OCI-LY1 (cell line): ENCODE measurements at regions not wholly inside any gene's neighbourhood (a gene's known extent, or its start where the extent isn't known, plus 50 kb on each side); places are given as distances from the start of the nearest gene placed in this dataset.

Experiments
- H2AFZ ChIP-seq: fragments of 200-600 bp; sonication (generic), shearing (Covaris generic); 2 replicates; pipeline ENCODE4 v1.6.0; 2014; ENCODE audit warnings: antibody characterized with exemption, mild to moderate bottlenecking, low read length
- H3F3A ChIP-seq: fragments of 200-600 bp; sonication (generic), shearing (Covaris generic); 2 replicates; pipeline ENCODE4 v1.6.0; 2014; ENCODE audit warnings: mild to moderate bottlenecking, antibody characterized with exemption, low read length, moderate library complexity; ENCODE audit not compliant: insufficient read depth
- H3K27ac ChIP-seq: fragments of 200-600 bp; sonication (generic); 2 replicates; pipeline ENCODE4 v1.5.1; 2014; ENCODE audit warnings: low read length, mixed run types, mild to moderate bottlenecking, low read depth; ENCODE audit not compliant: poor library complexity, severe bottlenecking
- H3K27me3 ChIP-seq: fragments of 200-600 bp; sonication (generic); 2 replicates; pipeline ENCODE4 v1.6.0; 2014; ENCODE audit warnings: antibody characterized with exemption, mild to moderate bottlenecking, low read length, moderate library complexity; ENCODE audit not compliant: insufficient read depth
- H3K36me3 ChIP-seq: fragments of 200-600 bp; sonication (generic); 2 replicates; pipeline ENCODE4 v1.6.1; 2014; ENCODE audit warnings: mild to moderate bottlenecking, antibody characterized with exemption, low read length, moderate library complexity, mixed read lengths; ENCODE audit not compliant: insufficient read depth
- H3K4me1 ChIP-seq: fragments of 200-600 bp; sonication (generic); 2 replicates; pipeline ENCODE4 v1.5.1; 2014; ENCODE audit warnings: mild to moderate bottlenecking, low read length, moderate library complexity; ENCODE audit not compliant: insufficient read depth, severe bottlenecking
- H3K4me2 ChIP-seq: fragments of 200-600 bp; sonication (generic), shearing (Covaris generic); 2 replicates; pipeline ENCODE4 v1.6.1; 2014; ENCODE audit warnings: low read length
- H3K4me3 ChIP-seq: fragments of 200-600 bp; sonication (generic); 2 replicates; pipeline ENCODE4 v1.5.1; 2014; ENCODE audit warnings: low read length, low read depth, mild to moderate bottlenecking, mixed read lengths; ENCODE audit not compliant: poor library complexity, severe bottlenecking
- H3K79me2 ChIP-seq: fragments of 200-600 bp; shearing (Covaris generic); 2 replicates; pipeline ENCODE4 v1.6.1; 2016; ENCODE audit warnings: mixed run types, low read length, mixed read lengths; ENCODE audit not compliant: insufficient read depth
- H3K9ac ChIP-seq: fragments of 200-600 bp; sonication (generic), shearing (Covaris generic); 2 replicates; pipeline ENCODE4 v1.6.1; 2014; ENCODE audit warnings: mild to moderate bottlenecking, low read length, mixed read lengths
- H3K9me2 ChIP-seq: fragments of 200-600 bp; sonication (generic), shearing (Covaris generic); 2 replicates; pipeline ENCODE4 v1.6.1; 2014; ENCODE audit warnings: low read depth, mild to moderate bottlenecking, low read length, mixed read lengths
- H3K9me3 ChIP-seq: fragments of 200-600 bp; shearing (Covaris generic); 2 replicates; pipeline ENCODE4 v1.6.1; 2014; ENCODE audit warnings: low read length, mixed read lengths
- H4K20me1 ChIP-seq: fragments of 200-600 bp; sonication (generic), shearing (Covaris generic); 2 replicates; pipeline ENCODE4 v1.6.0; 2016; ENCODE audit warnings: mild to moderate bottlenecking, low read length; ENCODE audit not compliant: insufficient read depth
- EZH2 ChIP-seq: fragments of 200-600 bp; sonication (generic), shearing (Covaris generic); IDR thresholded peaks from 2 replicates; pipeline ENCODE4 v1.8.0; 2017; ENCODE audit warnings: borderline replicate concordance, mixed run types, mild to moderate bottlenecking, antibody characterized with exemption, low read length, moderate library complexity, mixed read lengths
- TF ChIP-seq, protein P1 (sequence below): fragments of 200-600 bp; sonication (generic), shearing (Covaris generic); IDR thresholded peaks from 2 replicates; pipeline ENCODE4 v1.5.1; 2017; ENCODE audit warnings: mild to moderate bottlenecking, antibody characterized with exemption, low read length, moderate library complexity, mixed read lengths

DNA sequence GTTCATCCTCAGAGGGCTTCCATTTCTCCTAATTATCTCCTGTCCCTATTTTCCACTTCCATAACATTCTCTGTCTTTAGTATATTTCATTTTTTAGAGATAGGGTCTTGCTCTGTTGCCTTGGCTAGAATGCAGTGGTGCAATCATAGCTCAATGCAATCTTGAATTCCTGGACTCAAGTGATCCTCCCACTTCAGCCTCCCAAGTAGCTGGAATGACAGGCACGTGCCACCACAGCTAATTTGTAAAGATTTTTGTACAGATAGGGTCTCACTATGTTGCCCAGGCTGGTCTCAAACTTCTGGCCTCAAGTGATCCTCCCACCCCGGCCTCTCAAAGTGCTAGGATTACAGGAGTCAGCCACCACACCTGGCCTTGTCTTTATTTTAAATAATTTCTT, 589.0 kb downstream of the ZEB2 start:
- no peaks in the 10 kb centered on the region for H3K4me1 ChIP-seq
- H3F3A ChIP-seq = no peaks in the 10 kb centered on the region
- no peaks in the 10 kb centered on the region for H4K20me1 ChIP-seq
- H2AFZ ChIP-seq = no peak overlapping the region
- no peaks in the 10 kb centered on the region for H3K79me2 ChIP-seq
- no peaks in the 10 kb centered on the region for H3K9me2 ChIP-seq
- H3K36me3 ChIP-seq = no peaks in the 10 kb centered on the region
- H3K27ac ChIP-seq = no peak overlapping the region
- no peak overlapping the region for H3K4me3 ChIP-seq
- no peaks in the 10 kb centered on the region for H3K27me3 ChIP-seq
- H3K4me2 ChIP-seq = no peak overlapping the region
- no peak for TF ChIP-seq EZH2
- TF ChIP-seq, protein P1, sequence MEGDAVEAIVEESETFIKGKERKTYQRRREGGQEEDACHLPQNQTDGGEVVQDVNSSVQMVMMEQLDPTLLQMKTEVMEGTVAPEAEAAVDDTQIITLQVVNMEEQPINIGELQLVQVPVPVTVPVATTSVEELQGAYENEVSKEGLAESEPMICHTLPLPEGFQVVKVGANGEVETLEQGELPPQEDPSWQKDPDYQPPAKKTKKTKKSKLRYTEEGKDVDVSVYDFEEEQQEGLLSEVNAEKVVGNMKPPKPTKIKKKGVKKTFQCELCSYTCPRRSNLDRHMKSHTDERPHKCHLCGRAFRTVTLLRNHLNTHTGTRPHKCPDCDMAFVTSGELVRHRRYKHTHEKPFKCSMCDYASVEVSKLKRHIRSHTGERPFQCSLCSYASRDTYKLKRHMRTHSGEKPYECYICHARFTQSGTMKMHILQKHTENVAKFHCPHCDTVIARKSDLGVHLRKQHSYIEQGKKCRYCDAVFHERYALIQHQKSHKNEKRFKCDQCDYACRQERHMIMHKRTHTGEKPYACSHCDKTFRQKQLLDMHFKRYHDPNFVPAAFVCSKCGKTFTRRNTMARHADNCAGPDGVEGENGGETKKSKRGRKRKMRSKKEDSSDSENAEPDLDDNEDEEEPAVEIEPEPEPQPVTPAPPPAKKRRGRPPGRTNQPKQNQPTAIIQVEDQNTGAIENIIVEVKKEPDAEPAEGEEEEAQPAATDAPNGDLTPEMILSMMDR = no peak
- H3K9me3 ChIP-seq = no peaks in the 10 kb centered on the region
- H3K9ac ChIP-seq = no peak overlapping the region

DNA sequence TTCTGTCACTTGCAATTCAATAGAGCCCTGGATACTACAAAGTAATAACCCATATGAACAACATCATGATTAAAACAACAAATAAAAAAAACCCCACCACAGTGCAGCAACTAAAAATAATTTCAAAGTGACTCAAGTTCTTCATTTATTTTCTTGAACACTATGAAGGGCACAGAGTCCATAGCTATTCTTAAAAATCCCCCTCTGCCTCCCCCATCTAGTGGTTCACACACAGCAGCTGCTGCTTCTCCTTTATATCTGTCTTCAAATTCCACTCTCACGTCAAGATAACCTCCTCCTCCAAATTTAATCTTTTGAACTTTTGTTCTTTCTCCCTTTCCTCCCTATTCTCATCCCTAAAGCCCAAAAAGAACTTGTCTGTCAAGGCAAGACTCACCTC, 591.3 kb downstream of the ZEB2 start:
- no peaks in the 10 kb centered on the region for H3K4me1 ChIP-seq
- H4K20me1 ChIP-seq = no peaks in the 10 kb centered on the region
- no peaks in the 10 kb centered on the region for H3K79me2 ChIP-seq
- no peak overlapping the region for H3K4me2 ChIP-seq
- H3K27me3 ChIP-seq = no peaks in the 10 kb centered on the region
- H2AFZ ChIP-seq = no peak overlapping the region
- TF ChIP-seq, protein P1 = no peak
- no peak for TF ChIP-seq EZH2
- no peak overlapping the region for H3K9ac ChIP-seq
- H3K4me3 ChIP-seq = no peak overlapping the region
- no peak overlapping the region for H3K27ac ChIP-seq
- H3K9me2 ChIP-seq = no peaks in the 10 kb centered on the region
- H3F3A ChIP-seq = no peaks in the 10 kb centered on the region
- no peaks in the 10 kb centered on the region for H3K36me3 ChIP-seq
- no peaks in the 10 kb centered on the region for H3K9me3 ChIP-seq

DNA sequence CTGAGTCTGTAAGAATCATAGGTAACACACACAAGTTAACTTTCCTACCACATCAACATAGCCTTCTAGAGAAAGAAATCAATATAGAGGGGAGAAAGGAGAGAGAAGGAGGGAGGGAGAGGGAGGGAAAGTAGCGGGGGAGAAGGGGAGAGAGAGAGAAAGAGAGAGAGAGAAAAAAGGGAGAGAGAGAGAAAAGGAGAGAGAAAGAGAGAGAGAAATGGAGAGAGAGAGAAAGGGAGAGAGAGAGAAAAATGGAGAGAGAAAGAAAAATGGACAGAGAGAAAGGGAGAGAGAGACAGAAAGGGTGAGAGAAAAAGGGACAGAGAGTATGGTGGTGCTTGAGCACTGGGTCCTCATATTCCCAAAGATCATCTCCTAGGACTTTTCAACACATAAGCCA, 591.7 kb downstream of the ZEB2 start:
- no peaks in the 10 kb centered on the region for H4K20me1 ChIP-seq
- H3K79me2 ChIP-seq = no peaks in the 10 kb centered on the region
- no peaks in the 10 kb centered on the region for H3K9me2 ChIP-seq
- no peak overlapping the region for H3K9ac ChIP-seq
- no peak overlapping the region for H2AFZ ChIP-seq
- H3F3A ChIP-seq = no peaks in the 10 kb centered on the region
- TF ChIP-seq, protein P1 = no peak
- no peak for TF ChIP-seq EZH2
- H3K27me3 ChIP-seq = no peaks in the 10 kb centered on the region
- no peaks in the 10 kb centered on the region for H3K9me3 ChIP-seq
- H3K27ac ChIP-seq = no peak overlapping the region
- no peak overlapping the region for H3K4me3 ChIP-seq
- H3K4me2 ChIP-seq = no peak overlapping the region
- H3K36me3 ChIP-seq = no peaks in the 10 kb centered on the region
- H3K4me1 ChIP-seq = no peaks in the 10 kb centered on the region
